GM12878 (cell line): ENCODE measurements at regions not wholly inside any gene's neighbourhood (a gene's known extent, or its start where the extent isn't known, plus 50 kb on each side); places are given as distances from the start of the nearest gene placed in this dataset.

Source experiments
- ATAC-seq: fragments of 200-7000 bp; cut with Tn5 transposase; 3 replicates; pipeline ENCODE4 v1.9.1; 2020; ENCODE audit warnings: mild to moderate bottlenecking, moderate library complexity
- BruUV-seq: library from RNA; stranded (reverse); fragments of 400-500 nt; replicated peaks from 2 replicates; lab custom pipeline; 2021; lab: Mats Ljungman, UMichigan
- CTCF ChIA-PET: fragments of 300-600 bp; sonication (Branson Sonifier 250); formaldehyde crosslinking; extraction: SDS; loops from one replicate; lab custom pipeline; 2021; ENCODE audit warnings: inconsistent platforms; lab: Yijun Ruan, JAX
- POLR2A ChIA-PET: fragments of 350-600 bp; formaldehyde crosslinking; extraction: SDS; loops from one replicate; lab custom pipeline; 2021; ENCODE audit warnings: inconsistent platforms; lab: Charles Lee
- RAD21 ChIA-PET: fragments of 300-600 bp; sonication (Branson Sonifier 250); formaldehyde crosslinking; loops from one replicate; lab custom pipeline; 2023; ENCODE audit warnings: antibody characterized with exemption; ENCODE audit not compliant: unreplicated experiment; lab: Charles Lee
- SMC1A ChIA-PET: fragments of 300-600 bp; sonication (Branson Sonifier 250); formaldehyde crosslinking; loops from one replicate; lab custom pipeline; 2023; ENCODE audit not compliant: unreplicated experiment, uncharacterized antibody; lab: Charles Lee
- DNase-seq: peaks from one replicate; pipeline ENCODE4 v3.0.0-alpha.2; 2011; ENCODE audit warnings: low read depth, low spot score
- FAIRE-seq: peaks from 3 replicates; lab custom pipeline; 2011; peaks lifted over from hg19 to GRCh38; lab: Jason Lieb, UNC
- H2AFZ ChIP-seq: 2 replicates; pipeline ENCODE4 v1.6.0; 2011; ENCODE audit warnings: low read depth, low read length, control low read depth; ENCODE audit not compliant: control insufficient read depth
- H3K27ac ChIP-seq: 2 replicates; pipeline ENCODE4 v1.5.1; 2011; ENCODE audit warnings: control low read depth; ENCODE audit not compliant: control insufficient read depth, insufficient read depth
- H3K27me3 ChIP-seq, 2 experiments: replicated peaks in 1 of 2; 2 replicates each; pipeline versions ENCODE4 v1.6.0 to v1.6.1; 2011; ENCODE audit warnings: low read length in 1 of 2; ENCODE audit not compliant: control insufficient read depth in 2 of 2, insufficient read depth in 2 of 2
- H3K36me3 ChIP-seq, 2 experiments: 2 replicates each; pipeline ENCODE4 v1.5.1; 2011; ENCODE audit warnings: low read length in 1 of 2; ENCODE audit not compliant: control insufficient read depth in 2 of 2, insufficient read depth in 2 of 2
- H3K4me1 ChIP-seq: 2 replicates; pipeline ENCODE4 v1.6.1; 2011; ENCODE audit warnings: mild to moderate bottlenecking, low read length, moderate library complexity, mixed read lengths; ENCODE audit not compliant: control insufficient read depth, insufficient read depth
- H3K4me2 ChIP-seq: 2 replicates; pipeline ENCODE4 v1.6.0; 2011; ENCODE audit warnings: control low read depth; ENCODE audit not compliant: control insufficient read depth, insufficient read depth
- H3K4me3 ChIP-seq: fragments of 200-600 bp; sonication (generic); 2 replicates; pipeline ENCODE4 v1.5.1; 2016
- H3K79me2 ChIP-seq: 2 replicates; pipeline ENCODE4 v1.6.0; 2011; ENCODE audit warnings: low read length; ENCODE audit not compliant: control insufficient read depth, insufficient read depth
- H3K9ac ChIP-seq: 2 replicates; pipeline ENCODE4 v1.8.0; 2011; ENCODE audit warnings: low read length, control low read depth, mixed read lengths; ENCODE audit not compliant: control insufficient read depth, insufficient read depth
- H3K9me3 ChIP-seq: replicated peaks from 3 replicates; pipeline ENCODE4 v1.5.1; 2011; ENCODE audit warnings: mild to moderate bottlenecking, low read length; ENCODE audit not compliant: control insufficient read depth, insufficient read depth
- H4K20me1 ChIP-seq: 2 replicates; pipeline ENCODE4 v1.6.0; 2011; ENCODE audit not compliant: control insufficient read depth, insufficient read depth
- BACH1 ChIP-seq: fragments of 450-650 bp; IDR thresholded peaks from 2 replicates; pipeline ENCODE4 v1.6.1; 2017; ENCODE audit warnings: mild to moderate bottlenecking, borderline replicate concordance
- CHD2 ChIP-seq: IDR thresholded peaks from 2 replicates; pipeline ENCODE4 v1.6.1; 2011; ENCODE audit warnings: low read depth, low read length, improper control_type of control experiment, borderline replicate concordance
- CHD4 ChIP-seq: fragments of 200-600 bp; sonication (generic); IDR thresholded peaks from 2 replicates; pipeline ENCODE4 v1.6.1; 2016; ENCODE audit warnings: mild to moderate bottlenecking
- IKZF2 ChIP-seq, 2 experiments: fragments of 450-650 bp; IDR thresholded peaks; 2 replicates each; pipeline ENCODE4 v1.6.1; 2017; ENCODE audit warnings: mild to moderate bottlenecking in 2 of 2, moderate library complexity in 2 of 2
- MYC ChIP-seq: IDR thresholded peaks from 2 replicates; pipeline ENCODE4 v1.6.1; 2011; ENCODE audit warnings: mild to moderate bottlenecking, low read length, moderate library complexity, inconsistent platforms; ENCODE audit not compliant: insufficient read depth, insufficient replicate concordance, insufficient read length, severe bottlenecking
- PAX5 ChIP-seq: IDR thresholded peaks from 2 replicates; pipeline ENCODE4 v1.6.1; 2011; ENCODE audit warnings: low read depth, low read length, borderline replicate concordance
- SMC3 ChIP-seq: IDR thresholded peaks from 2 replicates; pipeline ENCODE4 v1.6.1; 2011; ENCODE audit warnings: low read length, improper control_type of control experiment, borderline replicate concordance
- ZNF622 ChIP-seq: fragments of 450-650 bp; IDR thresholded peaks from 2 replicates; pipeline ENCODE4 v1.6.1; 2017; ENCODE audit warnings: mild to moderate bottlenecking, inconsistent platforms
- WGBS: methylation state at CpG from one replicate; pipeline ENCODE4 v1.1.6; 2016; ENCODE audit warnings: low lambda C conversion rate; ENCODE audit not compliant: insufficient replicate concordance, insufficient coverage; ENCODE audit errors: missing lambda C conversion rate; 5-methylcytosine and 5-hydroxymethylcytosine counted together
- in situ Hi-C: fragments of 300-500 bp; cut with MboI; formaldehyde crosslinking; loops from 9 replicates; pipeline ENCODE4 v1.14.3; 2018; ENCODE audit warnings: mixed read lengths
- intact Hi-C: fragments of 100-400 bp; cut with micrococcal nuclease; formaldehyde crosslinking; loops from one replicate; pipeline ENCODE4 v1.14.2; 2022; ENCODE audit not compliant: unreplicated experiment
- TF ChIP-seq, protein P1 (sequence below): fragments of 450-650 bp; formaldehyde crosslinking; IDR thresholded peaks from 2 replicates; pipeline ENCODE4 v1.4.0; 2020; ENCODE audit warnings: mild to moderate bottlenecking, moderate library complexity
- TF ChIP-seq, protein P2 (sequence below): fragments of 450-650 bp; IDR thresholded peaks from 2 replicates; pipeline ENCODE4 v1.6.1; 2016; ENCODE audit warnings: mild to moderate bottlenecking
- TF ChIP-seq, protein P3 (sequence below): fragments of 450-650 bp; IDR thresholded peaks from 2 replicates; pipeline ENCODE4 v1.6.1; 2017; ENCODE audit warnings: mild to moderate bottlenecking, moderate library complexity

DNA sequence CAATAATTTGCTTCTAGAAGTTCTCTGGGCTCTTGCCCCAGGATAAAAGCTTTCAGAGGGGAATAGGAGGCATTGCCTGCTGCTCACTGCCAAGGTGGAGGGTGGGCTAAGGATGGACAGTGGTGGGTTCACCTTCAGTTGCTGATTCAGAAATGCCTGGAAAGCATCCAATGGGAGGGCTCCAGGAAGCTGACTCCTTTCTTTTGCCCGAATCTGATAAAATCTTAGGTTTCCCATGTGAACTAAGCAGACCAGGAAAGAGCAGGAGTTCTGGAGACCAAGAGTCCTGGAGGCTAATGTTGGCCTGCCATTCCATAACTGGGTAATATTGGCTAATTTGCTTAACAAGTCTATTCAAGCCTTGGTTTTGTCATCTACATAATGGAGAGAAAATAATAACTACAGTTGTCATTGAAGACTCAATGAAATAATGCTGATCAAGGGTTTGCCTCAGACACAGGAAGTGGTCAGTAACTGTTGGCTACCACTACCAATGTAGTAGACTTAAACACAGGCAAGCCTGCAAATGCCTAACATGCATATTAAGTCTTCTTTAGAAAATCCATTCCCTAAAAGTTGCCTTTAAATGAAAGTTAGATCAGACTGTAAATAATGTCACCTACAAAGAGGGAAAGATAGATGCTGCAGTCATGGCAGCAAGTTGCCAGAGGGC lies 528.4 kb upstream of the NBEA start:
- intact Hi-C loops (no loop called here), in situ Hi-C loops (no loop called here)
- Histone ChIP-seq H3K4me3 (no peak overlapping the region), H3K9me3 (no peaks in the 10 kb centered on the region), H3K4me1 (no peaks in the 10 kb centered on the region), H3K9ac (no peak overlapping the region), H3K79me2 (no peaks in the 10 kb centered on the region), H4K20me1 (no peaks in the 10 kb centered on the region), H3K36me3 (no peaks in the 10 kb centered on the region), H3K27ac (no peak overlapping the region), H2AFZ (no peak overlapping the region), H3K27me3 (no peaks in the 10 kb centered on the region)
- ATAC-seq (no peak), FAIRE-seq (no peak), DNase-seq (no peak)
- BruUV-seq: no TSS peak
- ChIA-PET RAD21 (no interaction called here), POLR2A (no interaction called here), CTCF (no interaction called here), SMC1A (no interaction called here)
- WGBS: 0% methylated on average over 1 of the region's 1 CpG
- TF ChIP-seq, protein P1, sequence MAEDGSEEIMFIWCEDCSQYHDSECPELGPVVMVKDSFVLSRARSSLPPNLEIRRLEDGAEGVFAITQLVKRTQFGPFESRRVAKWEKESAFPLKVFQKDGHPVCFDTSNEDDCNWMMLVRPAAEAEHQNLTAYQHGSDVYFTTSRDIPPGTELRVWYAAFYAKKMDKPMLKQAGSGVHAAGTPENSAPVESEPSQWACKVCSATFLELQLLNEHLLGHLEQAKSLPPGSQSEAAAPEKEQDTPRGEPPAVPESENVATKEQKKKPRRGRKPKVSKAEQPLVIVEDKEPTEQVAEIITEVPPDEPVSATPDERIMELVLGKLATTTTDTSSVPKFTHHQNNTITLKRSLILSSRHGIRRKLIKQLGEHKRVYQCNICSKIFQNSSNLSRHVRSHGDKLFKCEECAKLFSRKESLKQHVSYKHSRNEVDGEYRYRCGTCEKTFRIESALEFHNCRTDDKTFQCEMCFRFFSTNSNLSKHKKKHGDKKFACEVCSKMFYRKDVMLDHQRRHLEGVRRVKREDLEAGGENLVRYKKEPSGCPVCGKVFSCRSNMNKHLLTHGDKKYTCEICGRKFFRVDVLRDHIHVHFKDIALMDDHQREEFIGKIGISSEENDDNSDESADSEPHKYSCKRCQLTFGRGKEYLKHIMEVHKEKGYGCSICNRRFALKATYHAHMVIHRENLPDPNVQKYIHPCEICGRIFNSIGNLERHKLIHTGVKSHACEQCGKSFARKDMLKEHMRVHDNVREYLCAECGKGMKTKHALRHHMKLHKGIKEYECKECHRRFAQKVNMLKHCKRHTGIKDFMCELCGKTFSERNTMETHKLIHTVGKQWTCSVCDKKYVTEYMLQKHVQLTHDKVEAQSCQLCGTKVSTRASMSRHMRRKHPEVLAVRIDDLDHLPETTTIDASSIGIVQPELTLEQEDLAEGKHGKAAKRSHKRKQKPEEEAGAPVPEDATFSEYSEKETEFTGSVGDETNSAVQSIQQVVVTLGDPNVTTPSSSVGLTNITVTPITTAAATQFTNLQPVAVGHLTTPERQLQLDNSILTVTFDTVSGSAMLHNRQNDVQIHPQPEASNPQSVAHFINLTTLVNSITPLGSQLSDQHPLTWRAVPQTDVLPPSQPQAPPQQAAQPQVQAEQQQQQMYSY: no peak
- TF ChIP-seq IKZF2 (IDR thresholded peaks at IDR 0.05) (no peak), SMC3 (no peak), CHD4 (no peak), CHD2 (no peak), BACH1 (no peak), ZNF622 (no peak), PAX5 (no peak), MYC (no peak)
- TF ChIP-seq, protein P2, sequence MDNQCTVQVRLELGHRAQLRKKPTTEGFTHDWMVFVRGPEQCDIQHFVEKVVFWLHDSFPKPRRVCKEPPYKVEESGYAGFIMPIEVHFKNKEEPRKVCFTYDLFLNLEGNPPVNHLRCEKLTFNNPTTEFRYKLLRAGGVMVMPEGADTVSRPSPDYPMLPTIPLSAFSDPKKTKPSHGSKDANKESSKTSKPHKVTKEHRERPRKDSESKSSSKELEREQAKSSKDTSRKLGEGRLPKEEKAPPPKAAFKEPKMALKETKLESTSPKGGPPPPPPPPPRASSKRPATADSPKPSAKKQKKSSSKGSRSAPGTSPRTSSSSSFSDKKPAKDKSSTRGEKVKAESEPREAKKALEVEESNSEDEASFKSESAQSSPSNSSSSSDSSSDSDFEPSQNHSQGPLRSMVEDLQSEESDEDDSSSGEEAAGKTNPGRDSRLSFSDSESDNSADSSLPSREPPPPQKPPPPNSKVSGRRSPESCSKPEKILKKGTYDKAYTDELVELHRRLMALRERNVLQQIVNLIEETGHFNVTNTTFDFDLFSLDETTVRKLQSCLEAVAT: no peak
- TF ChIP-seq, protein P3, sequence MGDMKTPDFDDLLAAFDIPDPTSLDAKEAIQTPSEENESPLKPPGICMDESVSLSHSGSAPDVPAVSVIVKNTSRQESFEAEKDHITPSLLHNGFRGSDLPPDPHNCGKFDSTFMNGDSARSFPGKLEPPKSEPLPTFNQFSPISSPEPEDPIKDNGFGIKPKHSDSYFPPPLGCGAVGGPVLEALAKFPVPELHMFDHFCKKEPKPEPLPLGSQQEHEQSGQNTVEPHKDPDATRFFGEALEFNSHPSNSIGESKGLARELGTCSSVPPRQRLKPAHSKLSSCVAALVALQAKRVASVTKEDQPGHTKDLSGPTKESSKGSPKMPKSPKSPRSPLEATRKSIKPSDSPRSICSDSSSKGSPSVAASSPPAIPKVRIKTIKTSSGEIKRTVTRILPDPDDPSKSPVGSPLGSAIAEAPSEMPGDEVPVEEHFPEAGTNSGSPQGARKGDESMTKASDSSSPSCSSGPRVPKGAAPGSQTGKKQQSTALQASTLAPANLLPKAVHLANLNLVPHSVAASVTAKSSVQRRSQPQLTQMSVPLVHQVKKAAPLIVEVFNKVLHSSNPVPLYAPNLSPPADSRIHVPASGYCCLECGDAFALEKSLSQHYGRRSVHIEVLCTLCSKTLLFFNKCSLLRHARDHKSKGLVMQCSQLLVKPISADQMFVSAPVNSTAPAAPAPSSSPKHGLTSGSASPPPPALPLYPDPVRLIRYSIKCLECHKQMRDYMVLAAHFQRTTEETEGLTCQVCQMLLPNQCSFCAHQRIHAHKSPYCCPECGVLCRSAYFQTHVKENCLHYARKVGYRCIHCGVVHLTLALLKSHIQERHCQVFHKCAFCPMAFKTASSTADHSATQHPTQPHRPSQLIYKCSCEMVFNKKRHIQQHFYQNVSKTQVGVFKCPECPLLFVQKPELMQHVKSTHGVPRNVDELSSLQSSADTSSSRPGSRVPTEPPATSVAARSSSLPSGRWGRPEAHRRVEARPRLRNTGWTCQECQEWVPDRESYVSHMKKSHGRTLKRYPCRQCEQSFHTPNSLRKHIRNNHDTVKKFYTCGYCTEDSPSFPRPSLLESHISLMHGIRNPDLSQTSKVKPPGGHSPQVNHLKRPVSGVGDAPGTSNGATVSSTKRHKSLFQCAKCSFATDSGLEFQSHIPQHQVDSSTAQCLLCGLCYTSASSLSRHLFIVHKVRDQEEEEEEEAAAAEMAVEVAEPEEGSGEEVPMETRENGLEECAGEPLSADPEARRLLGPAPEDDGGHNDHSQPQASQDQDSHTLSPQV: no peak
- TF ChIP-seq, all 136 proteins: peak for 0
- H3K4me2 ChIP-seq: no peak overlapping the region
